EH (cell line): ENCODE measurements at regions not wholly inside any gene's neighbourhood (a gene's known extent, or its start where the extent isn't known, plus 50 kb on each side); places are given as distances from the start of the nearest gene placed in this dataset.
"Not testable (repeated sequence)": the region's sequence is repeated elsewhere in the genome, so short reads cannot be mapped to it uniquely, and the experiment has no call there.

Experiments used
- DNase-seq: peaks from one replicate; pipeline ENCODE4 v3.0.0-alpha.2; 2015; ENCODE audit warnings: low read depth

DNA sequence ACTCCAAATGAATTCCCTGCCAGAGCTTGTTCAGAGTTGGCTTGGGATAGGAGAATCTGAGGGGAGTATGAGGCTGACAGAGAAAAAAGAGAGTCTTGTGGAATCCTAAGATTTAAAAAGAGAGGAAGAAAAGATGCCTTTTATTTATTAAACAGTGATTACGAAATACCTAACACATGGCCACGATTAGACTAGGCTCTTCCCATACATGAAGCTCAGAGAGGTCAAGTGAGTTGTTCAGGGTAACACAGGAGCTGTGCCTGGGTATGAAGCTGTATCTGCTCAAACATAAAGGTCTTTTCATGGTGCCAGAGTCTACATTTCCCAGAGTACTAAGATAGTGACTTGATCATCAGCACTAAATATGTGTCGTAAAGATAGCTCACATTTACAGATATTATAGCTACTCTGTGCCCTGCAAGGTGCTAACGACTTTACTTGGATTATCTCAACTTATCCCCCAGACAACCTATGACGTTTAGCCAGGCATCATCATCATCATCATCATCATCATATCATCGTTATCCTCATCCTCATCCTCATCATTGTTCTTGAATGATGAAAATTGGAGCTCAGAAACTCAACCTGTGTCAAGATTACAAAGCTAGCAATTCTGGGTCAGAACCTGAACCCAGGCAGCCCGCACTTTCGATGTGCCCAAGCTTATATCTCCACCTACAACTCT, 500.8 kb downstream of the NPIPA7 start:
- DNase-seq, result no peak

DNA sequence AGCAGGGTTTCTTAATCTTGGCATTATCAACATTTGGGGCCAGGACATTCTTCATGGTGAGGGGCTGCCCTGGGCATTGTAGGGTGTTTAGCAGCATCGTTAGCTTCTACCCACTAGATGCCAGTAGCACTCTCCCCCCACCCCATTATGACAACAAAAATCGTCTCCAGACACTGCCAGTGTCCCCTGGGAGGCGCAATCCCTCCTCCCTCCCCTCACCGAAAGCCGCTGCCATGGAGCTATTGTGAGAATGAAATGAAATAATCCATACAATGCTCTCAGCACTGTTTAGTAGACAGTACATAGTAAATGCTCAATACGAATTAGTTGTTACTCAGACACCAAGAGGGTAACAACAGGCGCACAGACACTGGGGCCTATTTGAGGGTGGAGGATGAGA, 502.9 kb downstream of the NPIPA7 start:
- DNase-seq, result no peak

DNA sequence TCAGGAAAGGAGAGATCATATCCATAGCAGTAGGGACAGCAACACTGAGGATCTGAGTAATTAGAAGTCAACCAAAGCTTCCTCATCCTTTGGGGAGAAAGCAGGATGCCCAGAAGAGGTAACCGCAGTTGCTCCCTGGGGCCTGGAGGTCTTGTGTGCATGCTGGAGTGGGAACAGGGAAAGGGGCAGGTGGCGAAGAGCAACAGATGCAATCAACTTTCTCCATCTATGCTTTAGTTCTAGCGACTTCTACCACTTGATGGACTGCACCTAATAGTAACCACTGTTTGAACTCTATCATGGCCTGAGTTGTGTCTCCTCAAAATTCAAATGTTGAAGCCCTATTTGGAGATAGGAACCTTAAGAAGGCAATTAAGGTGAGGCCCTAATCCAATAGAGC, 503.8 kb downstream of the NPIPA7 start:
- no peak for DNase-seq

DNA sequence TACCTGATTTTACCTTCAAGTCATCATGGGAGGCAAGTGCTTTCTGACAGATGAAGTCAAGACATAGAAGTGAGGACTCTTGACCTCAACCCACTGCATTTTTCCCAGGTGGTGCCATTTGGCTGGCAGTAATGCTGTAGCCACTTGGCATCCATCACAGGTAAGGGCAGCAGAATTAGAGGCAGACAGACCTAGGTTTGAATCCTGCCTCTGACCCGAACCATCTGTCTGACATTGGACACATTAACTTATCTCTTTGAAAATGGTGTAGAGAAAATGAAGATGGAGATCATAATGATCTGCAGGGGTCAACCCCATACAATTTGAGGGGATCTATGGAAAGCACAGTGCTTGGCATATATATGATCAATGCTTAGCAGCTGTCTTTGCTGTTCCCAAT, 505.5 kb downstream of the NPIPA7 start:
- no peak for DNase-seq

DNA sequence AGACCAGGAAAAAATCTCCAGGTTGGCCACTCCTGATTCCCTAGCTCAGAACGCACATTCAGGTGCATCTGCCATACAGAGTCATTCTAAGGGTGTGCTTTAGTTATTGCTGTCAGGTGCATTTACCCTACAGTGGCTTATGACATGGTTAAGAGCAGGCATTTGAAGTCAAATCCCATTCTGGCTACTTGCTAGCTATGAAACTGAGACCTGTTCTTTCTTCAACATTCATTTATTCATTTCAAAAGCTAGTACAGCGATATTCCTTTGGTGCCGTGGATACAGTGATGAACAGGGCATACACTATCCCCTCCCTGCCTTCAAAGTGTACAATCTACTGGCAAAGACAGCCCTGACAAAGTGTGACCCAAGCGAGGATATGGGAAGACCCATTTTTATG, 508.3 kb downstream of the NPIPA7 start:
- DNase-seq, result no peak

DNA sequence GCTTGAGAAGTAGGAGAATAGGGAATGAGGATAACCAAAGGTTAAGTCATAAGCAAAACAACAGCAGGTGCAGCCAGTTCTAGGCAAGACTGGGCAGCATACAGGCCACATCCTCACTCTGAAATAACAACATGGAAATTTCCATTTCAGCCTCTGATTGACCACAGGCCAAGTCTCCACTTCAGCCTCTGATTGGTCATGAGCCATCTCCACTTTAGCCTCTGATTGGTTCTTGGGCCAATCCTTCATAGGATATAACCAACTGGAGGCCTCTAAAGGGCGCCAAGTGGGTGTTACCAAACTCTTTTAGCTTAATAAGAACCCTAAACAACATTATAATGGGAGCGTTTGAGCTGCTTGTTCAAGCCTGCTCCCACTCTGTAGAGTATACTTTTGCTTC, 512.0 kb downstream of the NPIPA7 start:
- DNase-seq, result no peak

DNA sequence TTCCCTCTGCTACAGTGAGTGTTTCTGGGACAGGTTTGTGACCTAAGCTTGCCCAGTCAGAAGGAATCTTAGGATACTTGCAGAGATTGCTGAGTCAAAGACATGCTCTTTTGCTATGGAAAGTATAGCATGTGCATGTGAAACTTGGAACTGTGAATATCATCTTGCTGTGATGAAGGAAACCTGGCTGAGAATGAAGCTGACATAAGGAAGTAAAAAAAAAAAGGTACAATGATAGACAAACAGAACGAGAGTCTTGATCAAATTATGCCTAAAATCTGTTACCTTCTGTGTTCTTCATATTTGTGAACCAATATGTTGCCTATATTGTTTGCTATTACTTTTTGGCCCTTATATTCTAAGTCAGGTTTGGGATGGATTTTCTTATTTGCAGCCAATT, 525.7 kb downstream of the NPIPA7 start:
- DNase-seq, result no peak

DNA sequence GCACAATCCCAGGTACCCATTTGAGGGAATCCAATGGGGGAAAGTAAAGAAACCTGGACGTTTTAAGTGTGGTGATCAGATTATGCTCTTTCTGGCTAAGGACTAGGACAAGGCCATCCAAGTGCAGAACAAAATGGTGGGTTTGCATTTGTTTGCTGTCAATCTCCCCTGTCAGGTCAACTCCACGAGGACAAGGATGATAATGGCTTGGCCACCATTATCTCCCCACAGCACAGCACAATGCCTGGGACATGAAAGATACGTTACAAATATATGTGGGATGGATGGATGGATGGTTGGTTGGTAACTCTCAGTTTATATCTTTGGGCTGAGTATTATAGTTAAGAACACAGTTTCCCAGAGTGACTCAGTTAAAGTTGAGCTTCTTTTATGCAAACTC, 526.9 kb downstream of the NPIPA7 start:
- no peak for DNase-seq

DNA sequence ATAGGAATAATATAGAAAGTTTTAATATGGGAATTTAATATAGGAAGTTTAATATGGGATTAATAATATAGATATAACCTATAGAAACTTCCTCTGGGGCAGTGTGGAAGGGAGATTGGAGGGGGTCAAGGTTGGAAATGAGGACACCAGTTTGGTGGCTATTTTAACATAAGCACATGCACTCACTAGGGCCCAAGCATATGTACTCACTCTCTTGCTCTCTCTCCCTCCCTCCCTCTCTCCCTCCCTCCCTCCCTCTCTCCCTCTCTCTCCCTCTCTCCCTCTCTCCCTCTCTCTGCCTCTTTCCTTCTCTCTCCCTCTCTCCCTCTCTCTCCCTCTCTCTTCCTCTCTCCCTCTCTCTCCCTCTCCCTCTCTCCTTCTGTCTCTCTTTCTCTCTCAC, 528.1 kb downstream of the NPIPA7 start:
- no peak for DNase-seq

DNA sequence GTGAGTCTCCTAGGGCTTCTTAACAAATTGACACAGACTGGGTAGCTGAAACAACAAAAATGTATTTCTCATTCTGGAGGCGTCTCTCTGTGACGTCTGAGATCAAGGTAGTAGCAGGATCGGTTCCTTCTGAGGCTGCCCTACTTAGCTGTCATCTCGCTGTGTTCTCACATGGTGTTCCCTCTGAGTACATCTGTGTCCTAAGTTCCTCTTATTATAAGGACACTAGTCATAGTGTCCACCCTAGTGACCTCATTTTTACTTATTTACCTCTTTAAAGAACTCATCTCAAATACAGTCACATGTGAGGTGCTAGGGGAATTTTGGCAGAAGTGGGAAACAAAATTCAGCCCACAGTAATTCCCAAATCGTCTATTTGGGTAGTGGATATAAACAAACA, 529.1 kb downstream of the NPIPA7 start:
- DNase-seq, result no peak

DNA sequence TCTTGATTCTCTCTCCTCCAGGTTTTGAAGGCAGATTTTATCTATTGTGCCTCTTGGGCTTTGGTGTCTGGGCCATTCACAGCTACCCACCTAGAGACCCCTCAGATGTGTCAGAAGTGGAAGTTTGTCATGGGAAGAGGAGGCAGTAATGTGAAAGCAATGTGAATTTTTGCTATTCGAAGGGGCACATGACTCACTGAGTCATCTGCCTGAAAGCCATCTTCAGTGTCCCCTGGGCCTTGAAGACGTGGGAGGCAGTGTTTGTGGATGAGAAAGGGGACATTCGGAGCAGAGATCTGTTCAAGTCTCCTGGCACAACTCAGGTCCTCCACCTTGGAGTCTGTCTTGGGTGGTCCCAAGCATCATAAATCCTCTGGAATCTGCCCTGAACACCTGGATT, 530.2 kb downstream of the NPIPA7 start:
- no peak for DNase-seq

DNA sequence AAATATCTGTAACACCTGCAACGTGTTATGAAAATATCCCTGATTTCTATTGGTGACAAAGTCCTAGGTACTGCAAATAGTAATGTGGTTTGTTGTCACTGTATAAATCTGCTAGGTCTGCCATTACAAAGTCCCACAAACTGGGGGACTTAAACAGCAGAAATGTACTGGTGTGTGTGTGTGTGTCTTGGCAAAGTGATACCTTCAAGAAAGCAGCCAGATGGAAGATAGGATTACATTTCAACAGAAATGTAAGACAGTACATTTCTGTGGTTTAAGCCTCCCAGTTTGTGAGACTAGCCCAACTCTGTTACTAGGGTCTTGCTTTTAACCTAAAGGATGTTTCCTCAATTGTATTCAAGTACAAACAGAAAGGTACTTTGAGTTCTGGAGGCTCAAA, 531.7 kb downstream of the NPIPA7 start:
- DNase-seq, result no peak

DNA sequence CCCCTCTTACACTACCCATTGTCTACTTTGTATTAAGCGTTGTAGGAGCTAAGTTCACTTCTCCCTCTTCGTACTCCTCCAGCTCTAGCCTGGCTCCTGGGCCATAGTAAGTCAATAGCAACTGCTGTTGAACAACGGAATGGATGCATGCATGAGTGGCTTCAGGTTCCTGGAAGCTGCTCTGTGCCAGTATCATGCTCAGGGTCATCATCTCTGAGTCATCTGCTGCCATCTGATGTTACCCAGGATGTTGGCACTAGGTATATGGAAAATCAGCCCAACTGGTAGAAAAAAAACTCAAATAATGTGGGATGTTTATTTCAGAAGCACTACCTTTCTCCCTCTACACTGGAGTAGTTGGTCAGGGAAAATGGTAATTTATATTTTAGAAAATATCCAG, 536.8 kb downstream of the NPIPA7 start:
- DNase-seq, result no peak

DNA sequence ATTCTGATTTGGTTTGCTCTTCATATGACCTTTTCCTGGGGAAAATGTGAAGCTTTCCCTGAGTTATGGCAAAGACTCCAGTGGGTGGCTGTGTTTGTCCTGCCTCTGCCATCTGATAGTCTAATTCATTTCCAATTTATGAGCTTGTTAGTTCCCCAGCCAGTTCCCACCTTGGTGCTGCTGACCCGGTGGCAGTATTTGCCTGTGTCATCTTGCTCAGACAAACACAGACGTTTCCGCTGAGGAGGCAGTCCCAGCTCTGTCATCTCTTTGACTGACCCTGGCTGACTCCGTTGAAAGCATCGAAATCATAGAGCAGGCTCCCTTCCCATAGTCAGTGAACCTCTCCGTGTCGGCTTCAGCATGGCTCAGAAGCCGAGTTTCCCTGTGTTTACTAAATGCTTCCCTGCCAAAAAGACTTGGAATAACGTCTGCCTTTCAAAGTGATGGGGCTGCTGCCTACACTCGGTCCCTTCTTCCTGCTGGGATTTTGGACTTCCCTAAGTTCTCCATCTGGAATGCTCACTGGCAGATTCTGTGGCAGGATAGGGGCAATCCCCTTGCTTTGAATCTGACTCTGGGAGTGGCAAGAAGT, 538.3 kb downstream of the NPIPA7 start:
- no peak for DNase-seq

DNA sequence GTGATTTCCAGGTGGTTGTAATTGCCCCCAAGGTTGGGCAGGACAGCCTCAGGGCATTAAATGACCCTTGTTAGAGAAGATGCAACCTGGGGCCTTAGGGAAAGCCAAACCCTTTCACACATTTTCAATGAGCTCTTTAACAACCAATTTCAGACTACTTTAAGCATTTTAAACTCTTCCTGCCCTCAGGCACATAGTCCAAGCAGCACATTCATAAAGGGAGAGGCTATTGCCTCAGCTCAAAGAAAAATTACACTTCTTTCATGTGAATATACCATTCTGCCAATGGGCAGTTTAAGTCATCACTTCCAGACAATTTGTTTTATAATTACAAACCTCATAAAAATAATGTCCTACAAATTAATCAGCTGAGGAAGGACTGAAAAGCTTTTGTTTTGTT, 544.5 kb downstream of the NPIPA7 start:
- DNase-seq, result no peak

DNA sequence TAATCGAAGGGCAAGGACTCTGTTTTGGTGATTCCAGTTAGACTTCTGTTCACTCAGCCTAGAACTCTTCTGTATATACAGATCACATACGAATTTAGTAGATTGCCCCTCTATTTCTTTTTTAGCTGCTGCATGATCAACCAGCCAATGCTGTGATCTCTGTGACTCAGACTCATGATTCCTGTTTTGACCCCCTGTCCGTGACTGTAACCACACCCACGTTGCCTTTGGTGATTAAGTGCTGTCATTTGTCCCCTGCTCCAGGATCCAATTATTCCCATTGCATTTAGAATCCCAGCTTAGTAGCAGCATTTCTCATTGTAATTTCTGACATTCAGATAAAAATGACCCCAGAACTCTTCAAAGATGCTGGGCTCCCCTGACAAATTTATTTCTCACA, 545.7 kb downstream of the NPIPA7 start:
- no peak for DNase-seq

DNA sequence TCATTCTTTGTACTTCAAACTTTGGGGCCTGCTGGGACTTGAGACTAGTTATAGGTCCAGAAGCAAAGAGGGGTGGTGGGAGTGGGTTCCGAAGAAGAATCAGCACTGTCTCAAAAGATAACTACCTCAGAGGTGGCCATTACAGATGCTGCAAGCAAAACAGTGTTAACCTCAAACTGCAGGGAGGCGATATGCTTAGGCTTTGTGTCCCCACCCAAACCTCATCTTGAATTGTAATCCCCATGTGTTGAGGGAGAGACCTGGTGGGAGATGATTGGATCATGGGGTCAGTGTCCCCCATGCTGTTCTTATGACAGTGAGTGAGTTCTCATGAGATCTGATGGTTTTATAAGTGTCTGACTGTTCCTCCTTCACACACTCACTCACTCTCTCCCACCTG, 545.3 kb downstream of the XYLT1 start:
- DNase-seq, result no peak

DNA sequence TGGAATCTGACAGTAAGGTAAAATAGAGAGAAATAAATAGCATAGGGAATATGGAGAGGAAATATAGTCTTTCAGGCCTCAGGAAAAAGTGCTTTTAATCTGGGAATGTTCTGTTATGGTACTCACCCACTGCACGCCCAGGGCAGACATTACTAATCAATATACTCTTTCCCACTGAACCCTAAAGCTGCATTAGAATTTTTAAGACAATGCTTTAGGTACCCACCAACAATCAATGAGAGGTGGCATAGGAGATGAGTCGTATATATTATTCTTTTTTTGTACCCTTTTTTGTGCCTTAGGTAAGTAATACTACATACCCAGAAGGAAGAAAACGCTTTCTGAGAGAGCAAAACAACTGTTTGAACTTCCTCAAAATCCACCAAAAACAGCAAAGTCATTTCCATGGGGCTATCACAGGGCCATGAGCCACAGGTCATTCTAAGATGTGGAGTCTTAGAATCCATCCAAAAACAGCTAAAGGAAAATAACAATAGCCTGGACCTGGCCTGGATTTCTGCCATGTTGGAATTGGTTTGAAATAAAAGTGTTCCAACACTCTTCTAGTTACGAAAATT, 542.1 kb downstream of the XYLT1 start:
- DNase-seq, result no peak

DNA sequence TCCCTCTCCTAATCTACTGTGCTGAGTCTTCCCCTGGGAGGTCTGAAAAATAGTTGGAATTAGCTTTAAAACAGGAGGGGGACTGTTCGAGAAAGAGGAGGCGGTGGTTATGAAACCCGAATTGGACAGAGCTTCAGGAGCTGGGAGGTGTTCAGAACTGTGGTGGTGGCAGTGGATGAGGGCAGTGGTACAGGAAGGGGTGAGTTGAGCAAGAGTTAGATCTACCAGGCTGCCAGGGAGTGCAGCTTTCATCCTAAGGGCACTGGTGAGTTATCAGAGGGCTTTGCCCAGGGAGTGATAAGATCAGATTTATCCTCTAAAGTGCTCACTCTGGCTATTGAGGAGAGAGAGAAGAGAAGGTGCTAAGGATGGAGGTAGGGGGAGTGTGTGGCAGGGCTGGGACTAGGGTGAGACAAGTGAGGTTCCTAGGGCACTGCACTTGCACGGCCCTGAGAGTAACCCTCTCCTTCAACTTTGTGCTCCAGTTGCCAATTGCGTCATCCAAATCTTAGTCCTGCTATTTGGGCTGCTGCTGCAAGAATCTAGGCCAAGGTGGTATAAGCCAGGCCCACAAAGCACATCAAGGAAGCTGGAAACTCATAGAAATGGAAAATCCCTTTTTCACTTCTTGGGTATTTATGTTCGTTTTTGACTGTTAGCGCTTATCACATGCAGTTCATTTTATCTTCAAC, 540.3 kb downstream of the XYLT1 start:
- no peak for DNase-seq

DNA sequence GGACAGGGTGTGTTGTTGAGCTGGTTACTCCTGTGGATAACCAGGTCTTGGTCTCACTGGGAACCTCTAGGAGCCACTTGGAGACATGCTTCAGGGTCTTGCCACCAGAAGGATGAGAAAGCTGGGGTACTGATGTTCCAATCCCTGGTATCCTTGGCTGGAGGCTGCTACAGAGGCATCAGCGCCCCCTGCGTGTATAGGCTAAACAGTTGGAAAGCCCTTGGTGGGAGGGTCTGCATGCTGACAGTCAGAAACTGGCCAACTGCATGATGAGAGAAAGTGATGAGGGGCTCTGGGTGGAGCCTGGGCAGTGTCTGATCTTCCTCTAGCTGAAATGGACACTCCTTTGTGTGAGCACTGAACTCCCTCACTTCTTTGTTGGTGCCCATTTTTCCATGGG, 536.9 kb downstream of the XYLT1 start:
- DNase-seq, result no peak

DNA sequence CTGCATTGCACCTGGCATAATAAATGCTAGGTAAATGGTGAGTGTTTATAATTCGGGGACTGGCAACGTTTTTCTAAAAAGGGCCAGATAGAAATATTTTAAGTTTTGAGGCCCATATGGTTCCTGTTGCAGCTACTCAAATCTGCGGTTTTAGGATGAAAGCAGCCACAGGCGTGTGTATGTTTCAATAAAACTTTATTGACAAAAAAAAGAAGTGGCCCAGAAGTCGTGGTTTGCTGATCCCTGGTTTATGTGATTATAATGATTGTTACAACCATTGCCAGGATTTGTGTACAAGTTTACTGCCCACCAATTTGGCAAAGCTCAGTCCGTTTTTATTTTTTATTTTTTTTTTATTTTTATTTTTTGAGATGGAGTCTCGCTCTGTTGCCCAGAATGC, 536.1 kb downstream of the XYLT1 start:
- no peak for DNase-seq

DNA sequence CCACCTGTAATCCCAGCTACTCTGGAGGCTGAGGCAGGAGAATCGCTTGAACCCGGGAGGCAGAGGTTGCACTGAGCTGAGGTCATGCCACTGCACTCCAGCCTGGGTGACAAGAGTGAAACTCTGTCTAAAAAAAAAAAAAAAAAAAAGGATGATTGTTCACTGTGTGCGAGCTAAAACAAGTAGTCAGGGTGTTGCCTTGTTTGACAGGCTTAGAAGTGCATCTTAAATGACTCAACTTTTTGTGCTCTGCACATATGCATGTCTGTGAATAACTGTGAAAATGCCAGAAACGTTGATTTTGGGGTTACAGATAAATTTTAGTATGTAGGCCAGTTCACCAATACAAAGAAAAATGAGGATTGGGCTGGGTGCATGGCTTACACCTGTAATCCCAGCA, 534.9 kb downstream of the XYLT1 start:
- not testable (repeated sequence) for DNase-seq

DNA sequence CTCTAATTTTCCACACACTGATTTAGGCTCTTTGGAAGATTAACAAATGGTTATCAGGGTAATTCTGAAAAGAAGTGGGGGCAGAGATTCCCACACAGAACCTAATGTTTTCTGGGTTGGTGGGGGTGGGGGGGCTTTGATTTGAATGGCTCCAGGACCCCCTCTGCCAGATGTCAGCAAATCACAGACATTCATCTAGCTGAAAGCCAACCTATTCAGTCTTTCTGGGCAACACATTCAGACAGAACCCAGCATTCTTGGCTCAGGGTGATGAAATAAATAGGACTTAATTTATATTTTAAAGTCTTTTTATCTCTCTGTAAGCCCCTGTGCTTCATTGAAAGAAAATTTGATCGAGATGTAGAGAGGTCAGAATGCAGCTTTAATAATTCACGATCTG, 533.2 kb downstream of the XYLT1 start:
- no peak for DNase-seq
